Activated naive CD4-positive, alpha-beta T cell treated with anti-CD3 and anti-CD28 coated beads for 36 hours (primary cell): ENCODE measurements at regions not wholly inside any gene's neighbourhood (a gene's known extent, or its start where the extent isn't known, plus 50 kb on each side); places are given as distances from the start of the nearest gene placed in this dataset.

Source experiments
- CTCF ChIA-PET: fragments of 350-600 bp; sonication (Branson Sonifier 250); formaldehyde crosslinking; loops from one replicate; lab custom pipeline; 2021; ENCODE audit warnings: antibody characterized with exemption; lab: Charles Lee
- DNase-seq: peaks from one replicate; pipeline ENCODE4 v3.0.0-alpha.2; 2020
- H3K27ac Mint-ChIP-seq: one replicate; pipeline ENCODE4 v1.8.0; 2021; ENCODE audit warnings: mild to moderate bottlenecking, mixed read lengths
- H3K27me3 Mint-ChIP-seq: one replicate; pipeline ENCODE4 v1.8.0; 2021; ENCODE audit warnings: low read depth, mixed read lengths
- H3K36me3 Mint-ChIP-seq: one replicate; pipeline ENCODE4 v1.8.0; 2021; ENCODE audit warnings: low read depth, mixed read lengths
- H3K4me1 Mint-ChIP-seq: one replicate; pipeline ENCODE4 v1.8.0; 2021; ENCODE audit warnings: low read depth, mixed read lengths
- H3K4me3 Mint-ChIP-seq: one replicate; pipeline ENCODE4 v1.8.0; 2021; ENCODE audit warnings: mild to moderate bottlenecking, moderate library complexity, mixed read lengths
- H3K9me3 Mint-ChIP-seq: one replicate; pipeline ENCODE4 v1.8.0; 2021; ENCODE audit warnings: mixed read lengths
- intact Hi-C: fragments of 100-400 bp; cut with micrococcal nuclease; formaldehyde crosslinking; loops from one replicate; pipeline ENCODE4 v1.15.1; 2023

DNA sequence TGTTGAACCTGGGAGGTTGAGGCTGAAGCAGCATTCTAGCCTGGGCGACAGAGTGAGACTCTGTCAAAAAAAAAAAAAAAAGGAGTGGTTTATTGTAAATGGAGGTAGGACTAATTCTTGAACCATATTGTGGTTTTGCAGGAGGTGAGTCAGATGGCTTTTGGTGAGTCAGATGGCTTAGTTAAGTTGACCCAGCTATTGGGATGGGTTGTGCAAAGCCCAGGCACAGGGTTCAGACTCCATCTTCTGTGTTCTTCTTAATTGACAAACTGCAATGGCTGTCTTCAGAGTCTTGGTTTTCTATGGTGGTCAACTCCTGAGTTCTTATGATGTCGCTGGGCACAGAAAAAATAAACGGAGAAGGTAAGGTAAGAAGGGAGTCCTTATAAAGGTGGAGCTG lies 182.7 kb downstream of the ADAMTS15 start:
- H3K36me3 Mint-ChIP-seq: no peaks in the 10 kb centered on the region
- H3K9me3 Mint-ChIP-seq: no peaks in the 10 kb centered on the region
- DNase-seq: peak; percentile 49
- H3K27me3 Mint-ChIP-seq: peaks cover 11% of the 10 kb centered on the region
- no peak overlapping the region for H3K27ac Mint-ChIP-seq
- no peak overlapping the region for H3K4me3 Mint-ChIP-seq
- H3K4me1 Mint-ChIP-seq: peaks cover 7% of the 10 kb centered on the region
- intact Hi-C loops: loop anchor here (5.0 kb wide), 1 partner anchor 194 kb away; no protein-coding TSS in a partner anchor
- CTCF ChIA-PET: interaction anchor here (0.9 kb wide), 1 partner anchor 231 kb away, joined by 3 read pairs; no protein-coding TSS in a partner anchor

- no peak for DNase-seq
- intact Hi-C loops: loop anchor here (5.0 kb wide), 1 partner anchor 196 kb away; no protein-coding TSS in a partner anchor
- Mint-ChIP-seq H3K4me3 (no peak overlapping the region), H3K27ac (no peak overlapping the region), H3K36me3 (no peaks in the 10 kb centered on the region), H3K27me3 (peaks cover 11% of the 10 kb centered on the region), H3K4me1 (peaks cover 7% of the 10 kb centered on the region), H3K9me3 (no peaks in the 10 kb centered on the region)
- CTCF ChIA-PET: no interaction called here
Observed at GRCh38 chr11:130633466-130633865, 185.0 kb downstream of the ADAMTS15 start.

- intact Hi-C loops: loop anchor here (5.0 kb wide), 1 partner anchor 197 kb away; no protein-coding TSS in a partner anchor
- CTCF ChIA-PET: no interaction called here
- H3K36me3 Mint-ChIP-seq: no peaks in the 10 kb centered on the region
- H3K27ac Mint-ChIP-seq: no peak overlapping the region
- peaks cover 7% of the 10 kb centered on the region for H3K4me1 Mint-ChIP-seq
- DNase-seq: no peak
- no peak overlapping the region for H3K4me3 Mint-ChIP-seq
- no peaks in the 10 kb centered on the region for H3K9me3 Mint-ChIP-seq
- peaks cover 11% of the 10 kb centered on the region for H3K27me3 Mint-ChIP-seq
Observed at GRCh38 chr11:130634186-130634585, 185.7 kb downstream of the ADAMTS15 start.

GRCh38 chr11:130634961-130635473 lies 186.6 kb downstream of the ADAMTS15 start:
- Mint-ChIP-seq H3K9me3 (no peaks in the 10 kb centered on the region), H3K27me3 (peaks cover 11% of the 10 kb centered on the region)
- CTCF ChIA-PET: interaction anchor here (1.3 kb wide), 1 partner anchor 200 kb away, joined by 3 read pairs; no protein-coding TSS in a partner anchor

DNA sequence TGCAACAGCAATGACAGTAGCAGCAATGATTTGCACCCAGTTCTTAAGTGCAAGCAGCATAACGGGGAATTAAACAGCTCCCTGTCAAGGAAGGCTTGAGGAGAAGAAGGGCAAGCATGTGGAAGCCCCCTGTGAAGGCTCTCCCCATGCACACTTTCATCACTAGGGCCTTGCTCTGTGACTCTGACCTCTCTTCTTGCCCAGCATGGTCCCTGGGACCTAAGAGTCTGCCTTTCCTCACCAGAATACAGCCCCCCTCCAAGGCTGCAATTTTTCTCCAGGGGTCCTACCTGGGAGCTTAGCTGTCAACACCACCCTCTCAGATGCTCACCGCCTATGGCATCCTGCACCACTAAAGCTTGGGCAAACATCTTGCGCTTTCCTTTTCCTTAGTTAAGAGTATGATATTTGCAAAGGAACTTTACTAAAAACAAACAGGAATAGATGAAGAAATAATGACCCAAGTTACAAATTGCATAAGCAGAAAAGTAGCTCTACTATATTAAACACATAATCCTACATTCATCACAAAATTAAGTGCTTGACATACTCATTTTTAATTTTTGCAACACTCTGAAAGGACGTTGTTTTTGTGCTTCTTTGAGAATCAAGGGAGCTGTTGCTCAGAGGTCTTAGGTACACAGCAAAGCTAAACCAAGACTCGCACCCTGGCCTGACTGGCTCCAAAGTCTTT lies 187.6 kb downstream of the ADAMTS15 start:
- H3K27me3 Mint-ChIP-seq: peaks cover 11% of the 10 kb centered on the region
- H3K4me1 Mint-ChIP-seq: peaks cover 3% of the 10 kb centered on the region
- H3K4me3 Mint-ChIP-seq: no peak overlapping the region
- intact Hi-C loops: no loop called here
- CTCF ChIA-PET: interaction anchor here (0.7 to 1.3 kb wide), 2 partner anchors 201 to 205 kb away, joined by 3 read pairs; no protein-coding TSS in a partner anchor
- no peak for DNase-seq
- H3K36me3 Mint-ChIP-seq: no peaks in the 10 kb centered on the region
- H3K27ac Mint-ChIP-seq: no peak overlapping the region
- H3K9me3 Mint-ChIP-seq: no peaks in the 10 kb centered on the region

More at GRCh38 chr11:130634961-130635473, 186.6 kb downstream of the ADAMTS15 start:
- no peak overlapping the region for H3K27ac Mint-ChIP-seq
- intact Hi-C loops: loop anchor here (5.0 kb wide), 1 partner anchor 198 kb away; no protein-coding TSS in a partner anchor
- DNase-seq: peak; percentile 20
- peaks cover 7% of the 10 kb centered on the region for H3K4me1 Mint-ChIP-seq
- no peaks in the 10 kb centered on the region for H3K36me3 Mint-ChIP-seq
- no peak overlapping the region for H3K4me3 Mint-ChIP-seq

GRCh38 chr11:130636722-130637464 lies 188.4 kb downstream of the ADAMTS15 start:
- no peaks in the 10 kb centered on the region for H3K4me1 Mint-ChIP-seq
- H3K9me3 Mint-ChIP-seq: no peaks in the 10 kb centered on the region
- no peak overlapping the region for H3K27ac Mint-ChIP-seq
- DNase-seq: no peak
- peaks cover 9% of the 10 kb centered on the region for H3K27me3 Mint-ChIP-seq
- intact Hi-C loops: no loop called here
- CTCF ChIA-PET: no interaction called here
- no peaks in the 10 kb centered on the region for H3K36me3 Mint-ChIP-seq
- no peak overlapping the region for H3K4me3 Mint-ChIP-seq

- Mint-ChIP-seq H3K9me3 (no peaks in the 10 kb centered on the region), H3K27me3 (peaks cover 7% of the 10 kb centered on the region), H3K4me1 (no peaks in the 10 kb centered on the region), H3K36me3 (no peaks in the 10 kb centered on the region), H3K4me3 (no peak overlapping the region), H3K27ac (no peak overlapping the region)
- CTCF ChIA-PET: no interaction called here
- intact Hi-C loops: no loop called here
- DNase-seq: no peak
Observed at GRCh38 chr11:130637566-130637965, 189.1 kb downstream of the ADAMTS15 start.

GRCh38 chr11:130638033-130638432 lies 189.6 kb downstream of the ADAMTS15 start:
- intact Hi-C loops: no loop called here
- no peak for DNase-seq

GRCh38 chr11:130638624-130639023 lies 190.2 kb downstream of the ADAMTS15 start:
- CTCF ChIA-PET: no interaction called here
- H3K4me1 Mint-ChIP-seq: no peaks in the 10 kb centered on the region
- H3K4me3 Mint-ChIP-seq: no peak overlapping the region
- no peak overlapping the region for H3K27ac Mint-ChIP-seq
- DNase-seq: no peak
- intact Hi-C loops: no loop called here
- H3K36me3 Mint-ChIP-seq: no peaks in the 10 kb centered on the region
- no peaks in the 10 kb centered on the region for H3K9me3 Mint-ChIP-seq
- peaks cover 7% of the 10 kb centered on the region for H3K27me3 Mint-ChIP-seq

More at GRCh38 chr11:130638033-130638432, 189.6 kb downstream of the ADAMTS15 start:
- Mint-ChIP-seq H3K27me3 (peaks cover 7% of the 10 kb centered on the region), H3K27ac (no peak overlapping the region), H3K4me3 (no peak overlapping the region), H3K4me1 (no peaks in the 10 kb centered on the region), H3K9me3 (no peaks in the 10 kb centered on the region), H3K36me3 (no peaks in the 10 kb centered on the region)
- CTCF ChIA-PET: no interaction called here

DNA sequence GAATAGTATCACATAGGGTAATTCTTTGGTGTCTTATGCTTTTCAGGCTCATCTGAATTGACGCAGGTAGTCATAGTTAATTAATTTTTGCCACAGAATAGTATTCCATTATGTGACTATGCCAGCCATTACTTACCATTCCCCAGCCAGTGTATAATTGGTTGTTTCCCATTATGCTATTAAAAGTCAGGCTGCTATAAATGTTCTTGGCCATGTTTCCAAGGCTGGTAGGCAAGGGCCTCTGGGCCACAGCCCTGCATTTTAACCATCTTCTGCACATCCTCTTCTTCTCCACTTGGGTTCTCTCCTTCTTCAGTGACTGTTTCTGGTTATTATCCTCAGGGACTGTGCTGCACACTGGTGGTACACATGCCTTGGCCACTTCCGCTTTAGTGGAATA lies 190.9 kb downstream of the ADAMTS15 start:
- intact Hi-C loops: no loop called here
- H3K4me3 Mint-ChIP-seq: no peak overlapping the region
- no peak for DNase-seq
- H3K27me3 Mint-ChIP-seq: peaks cover 2% of the 10 kb centered on the region
- no peak overlapping the region for H3K27ac Mint-ChIP-seq
- no peaks in the 10 kb centered on the region for H3K36me3 Mint-ChIP-seq
- H3K9me3 Mint-ChIP-seq: no peaks in the 10 kb centered on the region
- CTCF ChIA-PET: no interaction called here
- H3K4me1 Mint-ChIP-seq: no peaks in the 10 kb centered on the region

- H3K27me3 Mint-ChIP-seq: no peaks in the 10 kb centered on the region
- no peaks in the 10 kb centered on the region for H3K9me3 Mint-ChIP-seq
- DNase-seq: no peak
- no peaks in the 10 kb centered on the region for H3K4me1 Mint-ChIP-seq
- CTCF ChIA-PET: no interaction called here
- no peaks in the 10 kb centered on the region for H3K36me3 Mint-ChIP-seq
- intact Hi-C loops: no loop called here
- no peak overlapping the region for H3K27ac Mint-ChIP-seq
- no peak overlapping the region for H3K4me3 Mint-ChIP-seq
Observed at GRCh38 chr11:130640526-130640925, 192.1 kb downstream of the ADAMTS15 start.

GRCh38 chr11:130641876-130642275 lies 193.4 kb downstream of the ADAMTS15 start:
- H3K4me1 Mint-ChIP-seq: no peaks in the 10 kb centered on the region
- H3K36me3 Mint-ChIP-seq: no peaks in the 10 kb centered on the region
- CTCF ChIA-PET: no interaction called here
- intact Hi-C loops: no loop called here
- no peaks in the 10 kb centered on the region for H3K27me3 Mint-ChIP-seq
- no peak overlapping the region for H3K4me3 Mint-ChIP-seq
- no peak overlapping the region for H3K27ac Mint-ChIP-seq
- DNase-seq: no peak
- H3K9me3 Mint-ChIP-seq: no peaks in the 10 kb centered on the region
